Non-pigmented ciliary epithelial cell (primary cell): ENCODE measurements at regions not wholly inside any gene's neighbourhood (a gene's known extent, or its start where the extent isn't known, plus 50 kb on each side); places are given as distances from the start of the nearest gene placed in this dataset.
"Not testable (repeated sequence)": the region's sequence is repeated elsewhere in the genome, so short reads cannot be mapped to it uniquely, and the experiment has no call there.

Experiments
- DNase-seq: peaks from one replicate; pipeline ENCODE4 v3.0.0-alpha.2; 2010; ENCODE audit warnings: low read depth

DNA sequence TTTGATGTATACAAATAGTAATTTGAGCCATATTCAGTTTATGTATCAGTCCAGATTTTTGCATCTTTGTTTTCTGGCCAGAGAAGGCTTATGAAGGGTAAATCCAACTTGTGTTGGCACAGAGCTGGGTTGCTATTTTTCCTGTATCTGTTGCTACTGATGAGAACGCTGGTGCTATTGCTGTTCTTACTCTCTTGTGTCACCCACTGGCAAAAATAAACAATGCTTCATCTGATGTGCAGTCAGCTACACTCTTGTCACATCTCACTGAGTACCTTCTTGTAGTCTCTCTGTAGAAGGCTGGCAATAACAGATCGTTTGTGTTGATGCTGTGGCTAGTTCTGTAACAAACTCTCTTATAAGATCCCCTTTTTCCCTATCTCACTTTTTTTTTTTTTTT lies 323.4 kb downstream of the CDH19 start:
- DNase-seq = no peak

DNA sequence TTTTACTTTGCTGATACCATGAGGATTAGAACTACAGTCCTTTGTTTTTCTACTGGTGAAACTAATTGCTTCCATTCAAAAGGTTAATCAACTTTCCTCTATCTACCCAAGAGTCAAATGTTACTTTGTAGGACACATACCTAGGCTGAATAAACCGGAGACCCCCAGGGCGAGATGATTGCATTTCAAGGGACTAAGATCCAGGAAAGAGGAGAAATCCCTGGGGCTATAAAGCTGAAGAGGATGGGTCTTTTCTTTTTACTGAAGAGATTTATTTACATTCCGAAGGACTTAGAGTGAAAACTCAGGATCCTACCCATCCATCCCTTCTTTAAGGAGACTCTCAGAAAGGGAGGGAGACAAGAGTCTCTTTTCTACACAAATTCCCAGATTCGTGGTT lies 331.9 kb downstream of the CDH19 start:
- DNase-seq = no peak

DNA sequence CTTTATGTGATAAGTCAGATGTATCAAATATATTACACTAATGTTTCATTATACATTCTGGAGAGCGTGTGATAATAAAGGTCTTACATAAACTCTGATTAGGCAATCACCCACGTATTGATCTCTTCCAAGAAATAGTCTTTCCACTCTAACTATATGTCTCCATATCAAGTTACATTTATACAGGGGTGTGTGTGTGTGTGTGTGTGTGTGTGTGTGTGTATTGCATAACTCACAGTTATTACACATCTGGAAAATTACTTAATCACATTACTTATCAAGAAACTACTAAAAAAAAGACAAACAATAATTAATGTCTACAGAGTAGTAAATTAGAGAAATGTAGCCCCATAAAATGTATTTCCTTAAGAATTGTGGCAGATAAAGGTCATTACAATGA lies 339.8 kb downstream of the CDH19 start:
- DNase-seq = no peak

DNA sequence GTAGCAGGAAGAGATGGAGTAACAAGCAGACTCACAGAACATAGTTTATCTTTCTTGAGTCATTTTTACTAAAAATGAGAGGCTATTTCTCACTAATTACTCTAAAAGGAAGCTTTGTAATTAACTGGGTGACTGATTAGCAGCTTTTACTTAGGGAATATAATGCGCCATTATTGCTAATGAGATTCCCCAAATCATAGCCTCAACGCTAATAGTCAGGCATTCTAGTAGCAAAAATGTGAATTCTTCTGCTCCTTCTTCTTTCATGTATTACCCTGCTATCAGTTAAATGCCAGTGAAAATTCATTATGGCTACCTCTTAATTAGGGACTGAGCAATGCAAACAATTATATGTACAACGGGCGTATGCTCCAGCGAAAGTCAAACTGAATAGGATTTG lies 349.8 kb downstream of the CDH19 start:
- DNase-seq = no peak

DNA sequence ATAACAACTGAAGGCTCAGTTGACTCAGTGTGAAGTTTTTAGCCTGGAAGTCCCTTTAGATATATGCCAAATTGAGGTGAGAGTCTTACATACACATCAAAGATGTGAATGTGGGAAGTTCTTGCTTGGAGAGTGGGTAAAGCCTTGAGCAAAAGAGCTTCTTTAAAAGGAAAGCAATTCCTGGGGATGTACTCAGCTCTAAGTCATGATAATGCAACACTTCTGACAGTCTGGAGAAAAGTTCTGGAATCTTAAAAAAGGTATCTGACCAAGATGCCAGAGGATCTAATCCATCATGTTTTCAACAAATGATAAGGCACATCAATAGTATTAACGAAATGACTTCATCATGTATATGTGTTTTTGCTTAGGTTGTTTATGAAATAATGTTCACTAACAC lies 351.2 kb downstream of the CDH19 start:
- DNase-seq = no peak

DNA sequence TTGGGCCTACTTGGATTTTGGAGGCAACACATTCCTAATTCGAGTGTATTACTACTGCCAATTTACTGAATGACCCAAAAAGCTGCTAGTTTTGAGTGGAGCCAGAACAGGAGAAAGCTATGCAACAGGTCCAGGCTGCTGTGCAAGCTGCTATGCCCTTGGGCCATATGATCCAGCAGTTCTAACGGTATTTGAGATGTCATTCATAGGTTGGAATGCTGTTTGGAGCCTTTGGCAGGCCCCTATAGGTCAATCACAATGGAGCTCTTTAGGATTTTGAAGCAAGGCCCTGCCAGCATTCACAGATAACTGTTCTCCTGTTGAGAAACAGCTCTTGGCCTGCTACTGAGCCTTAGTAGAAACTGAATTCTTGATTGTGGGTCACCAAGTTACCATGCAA lies 368.7 kb downstream of the CDH19 start:
- no peak for DNase-seq

DNA sequence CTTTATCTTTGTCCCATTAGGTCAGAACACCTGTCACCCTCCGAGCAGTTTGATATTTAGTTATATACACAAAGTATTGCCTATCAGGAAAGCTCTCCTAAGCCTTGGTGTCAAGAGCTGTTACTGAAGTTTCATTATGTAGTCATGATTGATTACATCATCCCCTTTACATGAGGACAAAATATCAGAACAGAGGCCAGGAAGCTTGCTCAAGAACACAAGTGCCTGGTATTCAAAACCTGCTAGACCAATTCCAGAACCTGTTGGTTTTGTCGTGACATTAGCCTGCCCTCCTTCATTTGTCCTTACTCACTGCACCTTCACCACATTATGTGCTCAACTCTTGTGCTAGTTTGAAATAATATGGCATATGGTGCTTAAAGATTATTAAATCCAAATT lies 377.1 kb downstream of the CDH19 start:
- DNase-seq = no peak

DNA sequence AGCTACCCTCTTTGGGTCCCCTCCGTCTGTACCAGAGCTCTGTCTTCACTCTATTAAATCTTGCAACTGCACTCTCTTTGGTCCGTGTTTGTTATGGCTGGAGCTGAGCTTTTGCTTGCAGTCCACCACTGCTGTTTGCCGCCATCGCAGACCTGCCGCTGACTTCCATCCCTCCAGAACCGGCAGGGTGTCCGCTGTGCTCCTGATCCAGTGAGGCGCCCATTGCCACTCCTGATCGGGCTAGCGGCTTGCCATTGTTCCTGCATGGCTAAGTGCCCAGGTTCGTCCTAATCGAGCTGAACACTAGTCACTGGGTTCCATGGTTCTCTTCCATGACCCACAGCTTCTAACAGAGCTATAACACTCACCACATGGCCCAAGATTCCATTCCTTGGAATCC lies 380.6 kb downstream of the CDH19 start:
- DNase-seq = not testable (repeated sequence)

DNA sequence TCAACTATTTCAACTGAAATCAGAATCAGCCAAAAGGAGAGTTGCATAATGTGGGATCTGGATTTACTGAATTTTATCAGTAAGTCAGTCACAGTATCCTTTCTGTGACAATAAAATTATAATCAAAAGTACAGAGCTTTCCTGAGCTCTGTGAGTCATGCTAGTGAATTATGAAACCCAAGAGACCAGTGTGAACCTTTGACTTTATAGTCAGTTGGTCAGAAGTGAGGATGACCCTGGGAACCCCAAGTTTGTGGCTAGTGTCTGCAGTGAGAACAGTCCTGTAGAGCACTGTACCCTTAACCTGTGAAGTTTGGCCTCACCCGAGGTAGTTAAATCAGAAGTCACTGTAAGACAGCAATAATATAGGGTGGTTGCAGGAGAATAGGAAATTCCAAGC lies 381.7 kb downstream of the CDH19 start:
- no peak for DNase-seq

DNA sequence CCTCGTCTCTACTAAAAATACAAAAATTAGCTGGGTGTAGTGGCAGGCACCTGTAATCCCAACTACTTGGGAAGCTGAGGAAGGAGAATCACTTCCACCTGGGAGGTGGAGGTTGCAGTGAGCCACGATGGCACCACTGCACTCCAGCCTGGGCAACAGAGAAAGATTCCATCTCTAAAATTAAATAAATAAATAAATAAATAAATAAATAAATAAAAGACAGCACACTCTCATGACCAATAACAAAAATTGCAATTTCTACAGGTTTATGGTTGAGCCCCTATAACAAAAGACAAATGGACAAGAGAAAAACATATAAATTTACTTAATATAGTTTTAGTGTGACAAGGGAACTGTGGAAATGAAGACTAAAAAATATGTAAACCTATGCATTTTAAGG lies 384.1 kb downstream of the CDH19 start:
- no peak for DNase-seq

DNA sequence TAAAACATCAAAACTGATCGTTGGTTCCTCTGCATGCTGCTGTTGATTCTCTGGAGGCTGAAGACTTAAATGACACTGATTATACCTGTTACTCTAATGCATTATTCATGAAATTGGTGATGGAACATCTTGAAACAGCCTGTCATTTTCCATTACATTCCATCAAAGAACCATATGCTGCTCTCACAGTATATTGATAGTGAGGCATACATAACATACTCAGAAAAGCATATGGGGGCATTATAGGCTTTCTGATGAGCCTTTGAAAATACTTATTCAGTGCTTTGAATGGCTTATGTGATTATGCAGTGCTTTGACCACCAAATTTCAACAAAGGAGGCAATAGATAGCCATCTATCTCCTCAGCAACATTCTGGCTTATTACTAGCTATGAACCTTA lies 392.1 kb downstream of the CDH19 start:
- DNase-seq = no peak

DNA sequence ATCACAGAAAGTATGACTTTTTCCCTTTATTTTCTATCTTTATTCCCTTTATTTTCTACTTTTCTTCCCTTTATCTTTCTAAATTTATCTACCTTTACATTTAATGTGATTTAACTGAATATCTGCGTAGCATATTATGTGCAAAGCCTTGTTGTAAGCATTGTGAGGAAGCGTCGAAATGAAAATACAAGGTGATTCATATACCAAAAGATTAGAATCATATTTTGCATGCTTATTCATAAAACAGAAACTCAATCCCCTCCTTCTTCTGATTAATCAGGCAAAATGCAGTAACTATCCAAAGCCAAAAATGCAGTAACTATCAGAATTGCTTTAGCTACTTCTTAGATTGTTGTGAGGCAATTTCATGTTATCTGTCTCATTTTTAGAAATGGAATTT lies 393.0 kb downstream of the CDH19 start:
- DNase-seq = no peak

DNA sequence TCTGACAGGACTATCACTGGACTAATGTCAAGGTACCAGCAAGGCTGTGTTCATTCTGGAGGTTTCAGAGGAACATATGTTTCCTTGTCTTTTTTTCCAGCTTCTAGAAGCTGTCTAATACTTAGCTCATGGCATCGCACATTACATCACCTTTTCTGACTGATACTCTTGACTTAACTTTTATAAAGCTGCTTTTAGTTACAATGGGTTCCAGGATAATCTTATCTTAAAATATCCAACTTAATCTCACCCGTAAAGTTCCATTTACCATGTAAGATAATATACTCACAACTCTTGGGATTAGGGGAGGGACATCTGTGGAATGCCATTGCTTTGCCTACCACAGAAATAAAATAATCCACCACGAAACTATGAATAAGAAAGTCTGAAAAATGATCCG lies 394.2 kb downstream of the CDH19 start:
- no peak for DNase-seq

DNA sequence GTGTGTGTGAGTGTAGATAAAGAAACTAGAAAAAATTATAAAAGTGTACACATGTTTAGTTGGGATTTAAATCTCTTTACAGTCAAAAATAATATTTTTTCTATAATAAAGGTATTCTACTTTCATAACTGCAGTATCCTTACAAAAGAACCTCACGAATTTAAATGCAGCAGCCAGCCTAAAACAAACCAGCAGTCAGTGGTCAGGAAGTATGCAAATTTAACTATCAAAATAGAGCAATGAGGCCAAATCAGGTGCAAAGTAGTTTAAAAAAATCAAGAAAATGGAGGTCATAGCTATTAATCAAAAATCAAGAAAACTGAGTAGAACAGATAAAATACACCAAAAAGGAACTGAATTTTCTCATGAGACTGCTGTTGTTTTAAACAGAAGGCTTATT lies 407.1 kb downstream of the CDH19 start:
- DNase-seq = no peak

DNA sequence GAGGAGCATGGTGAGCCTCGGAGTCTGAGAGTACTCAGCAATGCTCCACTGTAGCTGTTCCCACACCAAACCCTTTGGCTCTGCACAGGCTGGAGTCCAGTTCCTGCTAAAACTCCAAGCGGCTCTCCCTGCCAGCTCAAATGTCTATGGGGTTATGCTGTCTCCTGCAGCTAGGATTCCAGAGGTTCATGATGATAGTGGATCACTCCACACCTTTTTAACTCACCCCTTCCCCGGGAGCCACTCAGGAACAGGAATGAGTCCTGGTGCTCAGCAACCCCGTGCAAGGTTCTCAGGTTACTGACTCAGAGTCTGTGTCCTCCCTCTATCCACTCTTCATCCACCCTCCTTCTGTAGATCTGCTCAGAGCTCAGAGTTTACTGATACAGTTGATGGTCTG lies 410.0 kb downstream of the CDH19 start:
- no peak for DNase-seq

DNA sequence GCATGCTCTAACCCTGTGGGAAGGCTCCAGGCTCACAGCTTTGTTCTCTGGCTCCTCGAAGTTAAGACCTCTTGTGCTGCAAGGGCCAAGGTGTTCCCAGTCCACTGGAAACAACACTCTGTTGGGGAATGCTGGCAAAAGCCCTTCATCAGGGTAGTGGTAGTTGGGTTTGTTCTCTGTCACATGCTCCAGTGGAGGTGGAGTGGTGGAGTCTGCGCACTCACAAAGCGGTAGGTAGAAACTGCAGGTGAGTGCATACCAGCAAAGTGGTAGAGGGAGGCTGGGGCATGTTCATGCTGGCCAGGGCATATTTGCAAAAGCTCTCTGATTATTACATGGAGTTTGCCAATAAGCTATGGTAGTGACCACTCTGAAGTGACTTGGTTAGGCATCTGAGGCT lies 410.5 kb downstream of the CDH19 start:
- no peak for DNase-seq

DNA sequence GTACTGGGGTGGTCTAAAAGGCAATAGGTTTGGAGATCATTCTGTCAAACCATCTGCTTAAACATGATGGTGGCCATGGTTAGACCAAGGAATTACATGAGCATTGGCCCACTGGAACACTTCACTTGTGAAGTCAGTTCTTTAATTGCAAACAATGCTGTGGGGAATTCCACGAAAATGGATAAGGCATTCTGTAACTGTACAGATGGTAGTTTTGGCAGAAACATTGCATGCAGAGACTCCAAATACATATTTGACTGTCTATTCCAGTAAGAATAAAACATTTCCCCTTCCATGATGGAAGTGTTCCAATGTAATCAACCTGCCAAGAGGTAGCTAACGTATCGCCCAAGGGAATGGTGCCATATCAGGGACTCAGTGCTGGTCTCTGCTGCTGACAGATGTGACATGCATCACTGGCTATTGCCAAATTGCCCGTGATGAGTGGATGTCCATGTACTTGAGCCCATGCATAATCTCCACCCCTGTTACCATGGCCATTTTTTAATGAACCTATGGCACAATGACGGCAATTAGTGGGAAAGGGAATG lies 417.9 kb downstream of the CDH7 start:
- DNase-seq = no peak

DNA sequence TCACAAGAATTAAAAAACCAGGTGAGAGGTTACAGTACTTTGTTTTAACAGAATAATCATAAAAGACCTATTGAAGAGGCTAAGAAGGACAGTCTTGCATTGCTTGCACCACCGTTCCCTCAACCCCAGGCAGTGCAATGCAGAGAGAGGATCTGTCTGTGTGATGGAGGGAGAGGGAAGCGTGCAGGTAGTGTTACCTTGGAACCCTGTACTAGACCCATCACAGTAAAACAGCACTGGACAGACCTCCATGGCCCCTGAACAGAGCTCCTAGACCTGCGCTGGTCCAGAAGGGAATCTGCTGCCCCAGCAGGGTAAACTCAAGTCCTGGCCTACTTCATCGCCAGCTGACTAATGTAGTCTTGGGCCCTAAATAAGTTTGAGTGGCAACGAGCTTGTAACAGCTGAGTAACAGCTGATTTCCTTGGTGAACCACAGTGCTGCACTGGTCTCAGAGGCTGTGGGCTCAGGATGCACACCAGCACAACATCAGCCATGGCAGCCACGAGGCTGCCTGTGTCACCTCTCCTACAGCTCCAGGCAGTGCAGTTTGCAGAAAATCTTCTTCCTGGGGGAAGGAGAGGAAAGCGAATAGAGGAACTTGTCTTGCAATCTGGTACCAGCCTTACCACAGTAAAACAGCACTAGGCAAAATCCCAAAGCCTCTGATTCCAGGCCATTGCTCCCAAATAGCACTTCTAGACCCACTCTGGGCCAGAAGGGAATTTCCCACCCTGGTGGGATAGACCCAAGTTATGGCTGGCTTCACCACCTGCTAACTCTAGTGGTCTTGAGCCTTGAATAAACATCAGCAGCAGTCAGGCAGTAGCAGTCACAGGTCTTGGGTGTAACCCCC lies 417.2 kb downstream of the CDH7 start:
- no peak for DNase-seq

DNA sequence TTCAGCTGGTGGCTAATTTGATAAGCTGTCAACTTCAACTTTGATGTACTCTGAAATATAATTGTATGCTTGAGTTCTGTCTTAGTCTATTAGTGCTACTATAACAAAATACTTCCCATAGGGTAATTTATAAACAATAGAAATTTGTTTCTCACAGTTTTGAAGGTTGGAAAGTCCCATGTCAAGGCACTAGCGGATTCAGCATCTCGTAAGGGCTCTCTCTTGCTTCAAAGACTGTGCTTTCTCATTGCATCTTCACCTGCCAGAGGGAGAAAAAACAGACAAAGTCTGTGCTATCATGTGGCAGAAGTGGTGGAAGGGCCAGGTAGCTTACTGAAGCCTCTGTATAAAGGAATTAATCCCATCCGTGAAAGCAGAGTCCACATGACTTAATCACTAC lies 409.2 kb downstream of the CDH7 start:
- DNase-seq = no peak

DNA sequence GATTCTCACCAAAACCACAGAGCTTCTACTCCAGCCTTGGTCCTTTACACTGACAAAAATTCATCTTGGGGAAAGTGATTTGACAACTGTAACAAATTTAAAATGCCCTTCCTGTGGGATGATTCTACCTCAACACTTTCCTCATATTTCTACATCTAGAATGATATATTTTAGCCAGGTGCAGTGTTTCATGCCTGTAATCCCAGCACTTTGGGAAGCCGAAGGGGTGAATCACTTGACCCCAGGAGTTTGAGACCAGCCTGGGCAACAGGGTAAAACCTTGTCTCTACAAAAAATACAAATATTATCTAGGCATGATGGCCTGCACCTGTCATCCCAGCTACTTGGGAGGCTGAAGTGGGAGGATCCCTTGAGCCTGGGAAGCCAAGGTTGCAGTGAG lies 408.6 kb downstream of the CDH7 start:
- no peak for DNase-seq

DNA sequence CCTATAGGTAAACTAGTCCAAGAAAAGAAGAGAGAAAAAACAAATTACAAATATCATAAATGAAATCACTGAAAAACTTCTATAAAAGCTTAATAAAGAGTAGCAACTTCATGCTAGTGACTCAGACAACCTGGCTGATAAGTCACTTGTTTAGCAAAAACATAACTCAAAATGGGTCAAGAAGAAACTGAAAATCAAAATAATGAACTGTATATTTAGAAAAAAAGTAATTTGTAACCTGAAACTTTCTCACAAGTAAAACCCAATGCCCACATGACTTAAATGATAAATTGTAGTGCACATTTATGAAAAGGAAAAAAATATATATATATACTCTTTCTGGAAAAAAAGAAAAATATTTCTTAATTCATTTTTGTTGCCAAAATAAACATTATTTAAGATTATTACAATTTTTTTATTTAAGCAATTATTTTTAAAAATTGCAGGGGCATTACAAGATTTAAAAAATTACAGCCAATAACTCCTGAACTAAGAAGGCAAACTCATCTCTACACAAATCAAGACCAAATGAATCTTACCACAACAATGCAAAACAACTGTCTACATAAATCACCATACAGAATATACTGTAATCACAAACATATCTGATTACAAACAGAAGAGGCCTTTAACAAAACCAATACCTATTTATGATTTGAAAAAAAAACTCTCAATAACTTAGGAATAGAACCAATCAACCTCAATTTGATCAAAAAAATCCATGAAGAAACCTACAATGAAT lies 406.3 kb downstream of the CDH7 start:
- no peak for DNase-seq

DNA sequence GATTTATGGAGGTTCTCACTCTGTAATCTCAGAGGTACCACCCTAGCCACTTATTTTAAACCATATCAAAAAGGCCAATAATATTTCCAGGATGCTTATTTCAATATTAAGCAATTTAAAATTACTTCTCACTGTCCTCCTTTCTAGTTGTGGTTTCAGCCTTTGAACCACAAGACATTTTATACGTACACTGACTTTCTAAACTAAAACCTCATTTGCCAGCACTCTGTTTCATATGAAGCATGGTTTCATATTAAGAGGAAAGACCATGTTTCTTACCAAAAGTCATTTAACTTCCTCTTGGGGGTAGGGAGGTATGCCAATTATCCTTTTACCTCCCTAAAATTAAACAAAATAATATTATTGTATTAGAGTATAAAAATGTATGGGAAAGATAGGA lies 399.8 kb downstream of the CDH7 start:
- no peak for DNase-seq

DNA sequence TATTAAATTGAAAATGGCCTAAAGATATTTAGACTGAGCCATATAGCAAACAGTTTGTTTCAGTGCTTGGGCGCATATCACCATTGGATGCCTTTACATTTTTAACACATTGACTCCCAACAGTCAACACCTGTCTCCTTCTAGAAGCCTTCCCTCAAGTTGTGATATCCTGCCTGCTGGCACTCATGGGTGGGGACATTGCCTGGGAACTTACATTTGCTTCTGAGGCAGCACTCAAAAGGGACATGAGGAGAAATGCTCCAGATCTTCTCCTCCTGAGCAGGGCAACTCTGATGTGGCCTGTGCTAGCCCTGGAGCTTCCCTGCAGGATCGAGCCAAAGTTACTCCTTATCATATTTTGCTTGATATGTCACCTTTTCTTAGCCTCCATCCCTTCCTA lies 392.2 kb downstream of the CDH7 start:
- no peak for DNase-seq
